Fibroblast of villous mesenchyme (primary cell): ENCODE measurements at regions not wholly inside any gene's neighbourhood (a gene's known extent, or its start where the extent isn't known, plus 50 kb on each side); places are given as distances from the start of the nearest gene placed in this dataset.

Source experiments
- DNase-seq: peaks from one replicate; pipeline ENCODE4 v3.0.0-alpha.2; 2010; ENCODE audit warnings: low read depth
- H3K4me3 ChIP-seq: 2 replicates; pipeline ENCODE4 v1.5.1; 2011; ENCODE audit warnings: low read depth, mild to moderate bottlenecking, low read length
- CTCF ChIP-seq: IDR thresholded peaks from 2 replicates; pipeline ENCODE4 v1.5.1; 2012; ENCODE audit warnings: low read depth, mild to moderate bottlenecking, low read length; ENCODE audit not compliant: insufficient read depth

- H3K4me3 ChIP-seq, result no peak overlapping the region
- TF ChIP-seq CTCF, result no peak
- no peak for DNase-seq
These were observed 263.0 kb upstream of the NRIP1 start for GRCh38 chr21:15327637-15328265.

- H3K4me3 ChIP-seq, result no peak overlapping the region
- TF ChIP-seq CTCF, result no peak
- no peak for DNase-seq
These were observed 264.4 kb upstream of the NRIP1 start for GRCh38 chr21:15329191-15329590.

GRCh38 chr21:15330872-15331271 is 266.1 kb upstream of the NRIP1 start:
- no peak for DNase-seq
- TF ChIP-seq CTCF, result no peak
- H3K4me3 ChIP-seq, result no peak overlapping the region

- no peak for DNase-seq
- TF ChIP-seq CTCF, result no peak
- no peak overlapping the region for H3K4me3 ChIP-seq
These were observed 267.8 kb upstream of the NRIP1 start for GRCh38 chr21:15332572-15332971.

- no peak for DNase-seq
- H3K4me3 ChIP-seq, result no peak overlapping the region
- TF ChIP-seq CTCF, result no peak
These were observed 268.4 kb upstream of the NRIP1 start for GRCh38 chr21:15333136-15333710.

GRCh38 chr21:15333951-15334350 is 269.2 kb upstream of the NRIP1 start:
- H3K4me3 ChIP-seq, result no peak overlapping the region
- DNase-seq, result no peak
- TF ChIP-seq CTCF, result no peak

- no peak for TF ChIP-seq CTCF
- H3K4me3 ChIP-seq, result no peak overlapping the region
- peak; percentile 48 for DNase-seq
These were observed 278.3 kb upstream of the NRIP1 start for GRCh38 chr21:15343066-15343465.
